ENCODE measurements at regions not wholly inside any gene's neighbourhood (a gene's known extent, or its start where the extent isn't known, plus 50 kb on each side); places are given as distances from the start of the nearest gene placed in this dataset.
"Not testable (repeated sequence)": the region's sequence is repeated elsewhere in the genome, so short reads cannot be mapped to it uniquely, and the experiment has no call there.

- not testable (repeated sequence) for TF ChIP-seq CHD4 (IDR thresholded peaks at IDR 0.05; ENCODE audit: insufficient read depth, insufficient replicate concordance, low read depth, low read length, poor library complexity, severe bottlenecking); SMC3 (conservative IDR thresholded peaks at IDR 0.05; ENCODE audit: insufficient read depth, low read depth, low read length)
Observed at GRCh38 chr2:107753806-107754205, 72.9 kb upstream of the RGPD4 start.

Measured in K562 (cell line).